Thyroid gland (tissue), 4 donors: ENCODE measurements at regions not wholly inside any gene's neighbourhood (a gene's known extent, or its start where the extent isn't known, plus 50 kb on each side); places are given as distances from the start of the nearest gene placed in this dataset.

ENCODE experiments used
- CTCF ChIP-seq, 6 experiments: fragments of 200-600 bp in 3 of 6; fragments of 450-650 bp in 3 of 6; sonication (generic) in 3 of 6; IDR thresholded peaks; one replicate each; pipeline ENCODE4 v1.5.1; 2016 to 2019; ENCODE audit warnings: antibody characterized with exemption in 6 of 6, mild to moderate bottlenecking in 2 of 6, inconsistent platforms in 1 of 6, moderate library complexity in 1 of 6
- POLR2A ChIP-seq, 2 donors: fragments of 450-650 bp; IDR thresholded peaks; one replicate each; pipeline ENCODE4 v1.6.1; 2017; ENCODE audit warnings: antibody characterized with exemption in 2 of 2, mild to moderate bottlenecking in 2 of 2, moderate library complexity in 1 of 2

- TF ChIP-seq CTCF (IDR thresholded peaks at IDR 0.05) (no peak), POLR2A (IDR thresholded peaks at IDR 0.05) (no peak)
Observed at GRCh38 chr15:98190914-98191313, 230.4 kb downstream of the ARRDC4 start.
